ENCODE measurements at regions not wholly inside any gene's neighbourhood (a gene's known extent, or its start where the extent isn't known, plus 50 kb on each side); places are given as distances from the start of the nearest gene placed in this dataset.

GRCh38 chrX:150051096-150051495, 112.8 kb upstream of the EOLA2 start:
- Histone ChIP-seq H3K4me1 (ENCODE audit: control insufficient read depth in 5 of 5, insufficient read depth in 5 of 5, low read length in 5 of 5) (peaks cover 0 to 15% (median 5%) of the 10 kb centered on the region in 5 donors), H3K36me3 (ENCODE audit: control insufficient read depth in 4 of 4, insufficient read depth in 4 of 4, low read length in 4 of 4) (no peaks in the 10 kb centered on the region), H3K4me3 (no peak overlapping the region), H3K9me3 (ENCODE audit: control insufficient read depth in 4 of 4, insufficient read depth in 3 of 4, low read length in 3 of 4) (no peaks in the 10 kb centered on the region), H3K27ac (ENCODE audit: low read depth in 1 of 2, low read length in 1 of 2) (no peak overlapping the region), H3K9ac (ENCODE audit: insufficient read depth in 1 of 2, low read length in 2 of 2) (no peak overlapping the region), H3K27me3 (ENCODE audit: control insufficient read depth in 3 of 3, insufficient read depth in 3 of 3, low read length in 2 of 3) (no peaks in the 10 kb centered on the region)
- TF ChIP-seq CTCF (IDR thresholded peaks at IDR 0.05; ENCODE audit: control extremely low read depth, extremely low read depth) = no peak
- no peak for DNase-seq
- ATAC-seq (ENCODE audit: insufficient read depth, low FRiP score) = no peak
- 12 to 46% methylated on average over 2 of the region's 2 CpGs for WGBS, 2 donors

GRCh38 chrX:150052226-150052625, 113.9 kb upstream of the EOLA2 start:
- DNase-seq = no peak
- ATAC-seq (ENCODE audit: insufficient read depth, low FRiP score) = no peak
- 76 to 89% methylated on average over 1 of the region's 1 CpG for WGBS, 2 donors
- H3K9me3 ChIP-seq (ENCODE audit: control insufficient read depth in 4 of 4, insufficient read depth in 3 of 4, low read length in 3 of 4) = no peaks in the 10 kb centered on the region
- H3K4me1 ChIP-seq (ENCODE audit: control insufficient read depth in 5 of 5, insufficient read depth in 5 of 5, low read length in 5 of 5) = peaks cover 0 to 15% (median 5%) of the 10 kb centered on the region in 5 donors
- no peak for TF ChIP-seq CTCF (IDR thresholded peaks at IDR 0.05; ENCODE audit: control extremely low read depth, extremely low read depth)
- no peak overlapping the region for H3K9ac ChIP-seq (ENCODE audit: insufficient read depth in 1 of 2, low read length in 2 of 2)
- no peaks in the 10 kb centered on the region for H3K36me3 ChIP-seq (ENCODE audit: control insufficient read depth in 4 of 4, insufficient read depth in 4 of 4, low read length in 4 of 4)
- H3K27me3 ChIP-seq (ENCODE audit: control insufficient read depth in 3 of 3, insufficient read depth in 3 of 3, low read length in 2 of 3) = peaks cover 0 to 1% (median 0%) of the 10 kb centered on the region in 3 donors
- H3K4me3 ChIP-seq = no peak overlapping the region
- H3K27ac ChIP-seq (ENCODE audit: low read depth in 1 of 2, low read length in 1 of 2) = no peak overlapping the region

GRCh38 chrX:150058728-150059127, 120.4 kb upstream of the EOLA2 start:
- Histone ChIP-seq H3K9me3 (ENCODE audit: control insufficient read depth in 4 of 4, insufficient read depth in 3 of 4, low read length in 3 of 4) (no peaks in the 10 kb centered on the region), H3K27me3 (ENCODE audit: control insufficient read depth in 3 of 3, insufficient read depth in 3 of 3, low read length in 2 of 3) (peaks cover 0 to 2% (median 0%) of the 10 kb centered on the region in 3 donors), H3K4me1 (ENCODE audit: control insufficient read depth in 5 of 5, insufficient read depth in 5 of 5, low read length in 5 of 5) (no peaks in the 10 kb centered on the region), H3K4me3 (no peak overlapping the region), H3K9ac (ENCODE audit: insufficient read depth in 1 of 2, low read length in 2 of 2) (no peak overlapping the region), H3K27ac (ENCODE audit: low read depth in 1 of 2, low read length in 1 of 2) (no peak overlapping the region), H3K36me3 (ENCODE audit: control insufficient read depth in 4 of 4, insufficient read depth in 4 of 4, low read length in 4 of 4) (no peaks in the 10 kb centered on the region)
- WGBS, 2 donors = 91 to 92% methylated on average over 1 of the region's 1 CpG
- no peak for DNase-seq
- no peak for TF ChIP-seq CTCF (IDR thresholded peaks at IDR 0.05; ENCODE audit: control extremely low read depth, extremely low read depth)
- ATAC-seq (ENCODE audit: insufficient read depth, low FRiP score) = no peak

GRCh38 chrX:150060406-150060805, 122.1 kb upstream of the EOLA2 start:
- 91 to 97% methylated on average over 5 to 7 of the region's 7 CpGs for WGBS, 2 donors
- ATAC-seq (ENCODE audit: insufficient read depth, low FRiP score) = no peak
- H3K9ac ChIP-seq (ENCODE audit: insufficient read depth in 1 of 2, low read length in 2 of 2) = no peak overlapping the region
- TF ChIP-seq CTCF (IDR thresholded peaks at IDR 0.05; ENCODE audit: control extremely low read depth, extremely low read depth) = no peak
- no peaks in the 10 kb centered on the region for H3K36me3 ChIP-seq (ENCODE audit: control insufficient read depth in 4 of 4, insufficient read depth in 4 of 4, low read length in 4 of 4)
- peaks cover 0 to 2% (median 0%) of the 10 kb centered on the region in 3 donors for H3K27me3 ChIP-seq (ENCODE audit: control insufficient read depth in 3 of 3, insufficient read depth in 3 of 3, low read length in 2 of 3)
- no peaks in the 10 kb centered on the region for H3K9me3 ChIP-seq (ENCODE audit: control insufficient read depth in 4 of 4, insufficient read depth in 3 of 4, low read length in 3 of 4)
- H3K4me3 ChIP-seq = no peak overlapping the region
- no peak for DNase-seq
- H3K4me1 ChIP-seq (ENCODE audit: control insufficient read depth in 5 of 5, insufficient read depth in 5 of 5, low read length in 5 of 5) = no peaks in the 10 kb centered on the region
- H3K27ac ChIP-seq (ENCODE audit: low read depth in 1 of 2, low read length in 1 of 2) = no peak overlapping the region
